Testis (tissue), 2 donors: ENCODE measurements at regions not wholly inside any gene's neighbourhood (a gene's known extent, or its start where the extent isn't known, plus 50 kb on each side); places are given as distances from the start of the nearest gene placed in this dataset.

Source experiments
- DNase-seq: peaks from one replicate; pipeline ENCODE4 v3.0.0-alpha.2; 2019
- H3K27ac ChIP-seq, 2 donors: fragments of 200-600 bp; sonication (generic); one replicate each; pipeline ENCODE4 v1.5.1; 2019
- H3K27me3 ChIP-seq: fragments of 200-600 bp; sonication (generic); one replicate; pipeline ENCODE4 v1.5.1; 2019
- H3K36me3 ChIP-seq: fragments of 200-600 bp; sonication (generic); one replicate; pipeline ENCODE4 v1.5.1; 2017; ENCODE audit warnings: low read depth; ENCODE audit errors: missing control alignments
- H3K4me1 ChIP-seq: fragments of 200-600 bp; sonication (generic); one replicate; pipeline ENCODE4 v1.5.1; 2019
- H3K4me3 ChIP-seq, 2 donors: fragments of 200-600 bp; sonication (generic); one replicate each; pipeline ENCODE4 v1.5.1; 2017 to 2019
- H3K9me3 ChIP-seq: fragments of 200-600 bp; sonication (generic); one replicate; pipeline ENCODE4 v1.5.1; 2017
- CTCF ChIP-seq, 3 experiments: fragments of 450-650 bp in 2 of 3; fragments of 200-600 bp in 1 of 3; sonication (generic) in 1 of 3; IDR thresholded peaks; one replicate each; pipeline ENCODE4 v1.5.1; 2016 to 2019; ENCODE audit warnings: antibody characterized with exemption in 3 of 3, mild to moderate bottlenecking in 2 of 3, moderate library complexity in 1 of 3
- POLR2A ChIP-seq: fragments of 450-650 bp; IDR thresholded peaks from one replicate; pipeline ENCODE4 v1.6.1; 2017; ENCODE audit warnings: antibody characterized with exemption, mild to moderate bottlenecking, moderate library complexity
- WGBS, 2 donors: methylation state at CpG; one replicate each; pipeline ENCODE4 v1.1.5; 2018; 5-methylcytosine and 5-hydroxymethylcytosine counted together
- intact Hi-C: fragments of 100-400 bp; cut with DNase I; formaldehyde crosslinking; loops from one replicate; pipeline ENCODE4 v1.15.1; 2023; ENCODE audit warnings: low total_unique reads

DNA sequence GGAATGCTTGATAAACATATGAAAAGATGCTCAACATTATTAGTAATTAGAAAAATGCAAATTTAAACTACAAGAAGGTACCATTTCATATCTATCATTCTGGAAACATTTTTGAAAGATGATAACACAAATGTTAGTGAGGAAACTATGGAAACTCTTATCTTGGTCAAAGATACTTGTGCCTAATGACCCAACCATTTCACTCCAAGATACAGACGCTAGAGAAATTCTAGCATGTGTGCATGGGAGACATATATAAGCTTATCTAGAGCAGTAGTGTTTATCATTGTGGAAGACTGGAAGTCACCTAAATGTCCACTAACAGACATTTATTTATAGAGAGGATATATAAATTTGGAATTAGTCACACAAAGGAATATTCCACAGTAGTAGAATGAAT is 143.1 kb upstream of the HMGA2 start:
- WGBS, 2 donors: 36 to 46% methylated on average over 1 of the region's 1 CpG
- H3K36me3 ChIP-seq: no peaks in the 10 kb centered on the region
- H3K4me1 ChIP-seq: no peaks in the 10 kb centered on the region
- no peaks in the 10 kb centered on the region for H3K9me3 ChIP-seq
- DNase-seq: no peak
- no peak overlapping the region for H3K4me3 ChIP-seq
- H3K27ac ChIP-seq: no peak overlapping the region
- TF ChIP-seq POLR2A: no peak
- no peak for TF ChIP-seq CTCF (IDR thresholded peaks at IDR 0.05)
- H3K27me3 ChIP-seq: no peaks in the 10 kb centered on the region
- intact Hi-C loops: no loop called here

GRCh38 chr12:65682112-65682511 is 142.2 kb upstream of the HMGA2 start:
- Histone ChIP-seq H3K4me3 (no peak overlapping the region), H3K27me3 (no peaks in the 10 kb centered on the region), H3K9me3 (no peaks in the 10 kb centered on the region), H3K27ac (no peak overlapping the region), H3K4me1 (no peaks in the 10 kb centered on the region), H3K36me3 (no peaks in the 10 kb centered on the region)
- no peak for DNase-seq
- 23 to 33% methylated on average over 3 of the region's 3 CpGs for WGBS, 2 donors
- TF ChIP-seq POLR2A (no peak), CTCF (IDR thresholded peaks at IDR 0.05) (no peak)
- intact Hi-C loops: no loop called here

DNA sequence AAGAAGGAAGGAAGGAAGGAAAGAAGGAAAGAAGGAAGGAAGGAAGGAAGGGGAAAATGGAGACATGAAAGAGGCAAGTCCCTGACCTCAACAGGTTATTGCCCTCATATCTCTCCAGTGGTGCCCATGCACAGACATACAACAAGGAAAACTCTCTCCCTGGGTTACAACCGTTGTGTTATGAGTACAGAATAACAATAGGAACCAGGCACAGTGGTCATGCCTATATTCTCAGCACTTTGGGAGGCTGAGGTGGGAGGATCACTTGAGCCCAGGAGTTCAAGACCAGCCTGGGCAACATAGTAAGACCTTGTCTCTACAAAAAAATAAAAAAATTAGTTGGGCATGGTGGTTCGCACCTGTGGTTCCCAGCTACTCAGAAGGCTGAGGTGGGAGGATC is 139.4 kb upstream of the HMGA2 start:
- intact Hi-C loops: no loop called here
- Histone ChIP-seq H3K4me1 (no peaks in the 10 kb centered on the region), H3K27ac (no peak overlapping the region), H3K4me3 (no peak overlapping the region), H3K9me3 (no peaks in the 10 kb centered on the region), H3K36me3 (no peaks in the 10 kb centered on the region), H3K27me3 (no peaks in the 10 kb centered on the region)
- WGBS, 2 donors: 80 to 86% methylated on average over 2 of the region's 2 CpGs
- no peak for TF ChIP-seq CTCF (IDR thresholded peaks at IDR 0.05)
- TF ChIP-seq POLR2A: no peak
- DNase-seq: no peak

DNA sequence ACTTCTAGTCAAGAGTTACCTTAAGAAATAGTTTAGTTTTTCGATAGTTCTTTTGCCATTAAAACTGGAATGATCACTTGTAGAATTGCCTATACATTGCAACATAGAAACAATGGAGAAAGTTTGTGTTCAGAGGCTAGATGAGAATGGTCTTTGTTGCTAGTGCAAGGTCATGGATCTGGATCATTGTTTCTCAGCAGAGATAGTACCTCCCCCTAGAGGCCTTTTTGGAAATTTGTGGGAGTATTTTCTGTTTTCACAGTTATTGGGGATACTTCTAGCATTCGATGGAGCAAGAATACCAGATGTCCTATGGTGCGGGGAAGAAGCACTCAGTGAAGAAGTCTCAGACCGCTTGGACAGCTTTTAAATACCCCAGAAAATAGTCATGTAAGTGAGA is 138.8 kb upstream of the HMGA2 start:
- no peak for DNase-seq
- TF ChIP-seq POLR2A (no peak), CTCF (IDR thresholded peaks at IDR 0.05) (peak in 1 of 3 experiments; percentile 44)
- Histone ChIP-seq H3K4me1 (no peaks in the 10 kb centered on the region), H3K9me3 (no peaks in the 10 kb centered on the region), H3K27ac (no peak overlapping the region), H3K27me3 (no peaks in the 10 kb centered on the region), H3K36me3 (no peaks in the 10 kb centered on the region), H3K4me3 (no peak overlapping the region)
- WGBS, 2 donors: 72 to 78% methylated on average over 4 of the region's 4 CpGs
- intact Hi-C loops: no loop called here

DNA sequence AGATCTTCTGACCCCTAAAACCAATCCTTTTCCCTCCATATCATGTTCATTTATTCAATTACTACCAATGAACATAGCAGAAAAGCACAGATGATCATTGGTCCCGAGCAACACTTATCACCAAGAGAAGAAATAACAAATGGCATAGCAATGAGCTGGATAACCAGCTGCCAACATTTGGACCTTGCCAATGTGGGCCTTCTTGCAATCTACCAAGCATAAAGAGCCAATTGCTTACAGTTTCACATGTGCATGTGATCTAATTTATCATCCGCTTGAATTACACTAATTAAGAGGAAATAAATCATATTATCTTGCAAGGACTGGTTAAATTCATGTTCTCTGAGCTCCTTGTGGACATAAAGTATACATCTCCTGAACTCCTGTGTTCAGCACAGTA is 134.8 kb upstream of the HMGA2 start:
- intact Hi-C loops: no loop called here
- no peak for TF ChIP-seq POLR2A
- no peak for TF ChIP-seq CTCF (IDR thresholded peaks at IDR 0.05)
- H3K4me1 ChIP-seq: no peaks in the 10 kb centered on the region
- H3K27me3 ChIP-seq: no peaks in the 10 kb centered on the region
- 67 to 75% methylated on average over 2 of the region's 2 CpGs for WGBS, 2 donors
- no peaks in the 10 kb centered on the region for H3K9me3 ChIP-seq
- H3K36me3 ChIP-seq: no peaks in the 10 kb centered on the region
- H3K4me3 ChIP-seq: no peak overlapping the region
- H3K27ac ChIP-seq: no peak overlapping the region
- no peak for DNase-seq
